ENCODE measurements at regions not wholly inside any gene's neighbourhood (a gene's known extent, or its start where the extent isn't known, plus 50 kb on each side); places are given as distances from the start of the nearest gene placed in this dataset.

DNA sequence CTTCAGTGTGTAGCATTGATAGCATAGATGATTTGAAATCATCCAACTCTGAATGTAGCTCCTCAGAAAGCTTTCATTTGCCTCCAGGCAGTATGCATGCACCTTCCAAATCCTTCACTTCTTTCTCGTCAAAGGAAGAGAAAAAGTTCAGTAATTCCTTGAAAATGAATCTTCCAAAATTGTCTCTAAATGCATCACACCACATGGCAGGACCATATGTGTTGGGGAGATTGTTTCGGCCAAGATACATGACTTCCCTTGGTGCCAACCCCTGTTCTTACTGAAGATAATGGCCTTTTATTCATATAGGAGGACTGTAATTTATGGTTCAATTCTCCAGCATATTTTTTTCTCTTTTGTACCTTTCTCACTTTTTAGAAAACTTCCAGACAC lies 315.6 kb upstream of the SPRY2 start:
- ChIA-PET POLR2A (no interaction called here), CTCF (interaction anchor here (0.6 kb wide), 1 partner anchor 1714 kb away, joined by 3 read pairs; no protein-coding TSS in a partner anchor)
- DNase-seq (ENCODE audit: extremely low spot score): no peak
- TF ChIP-seq SP1 (IDR thresholded peaks at IDR 0.05) (no peak), ZNF384 (IDR thresholded peaks at IDR 0.05) (no peak)

DNA sequence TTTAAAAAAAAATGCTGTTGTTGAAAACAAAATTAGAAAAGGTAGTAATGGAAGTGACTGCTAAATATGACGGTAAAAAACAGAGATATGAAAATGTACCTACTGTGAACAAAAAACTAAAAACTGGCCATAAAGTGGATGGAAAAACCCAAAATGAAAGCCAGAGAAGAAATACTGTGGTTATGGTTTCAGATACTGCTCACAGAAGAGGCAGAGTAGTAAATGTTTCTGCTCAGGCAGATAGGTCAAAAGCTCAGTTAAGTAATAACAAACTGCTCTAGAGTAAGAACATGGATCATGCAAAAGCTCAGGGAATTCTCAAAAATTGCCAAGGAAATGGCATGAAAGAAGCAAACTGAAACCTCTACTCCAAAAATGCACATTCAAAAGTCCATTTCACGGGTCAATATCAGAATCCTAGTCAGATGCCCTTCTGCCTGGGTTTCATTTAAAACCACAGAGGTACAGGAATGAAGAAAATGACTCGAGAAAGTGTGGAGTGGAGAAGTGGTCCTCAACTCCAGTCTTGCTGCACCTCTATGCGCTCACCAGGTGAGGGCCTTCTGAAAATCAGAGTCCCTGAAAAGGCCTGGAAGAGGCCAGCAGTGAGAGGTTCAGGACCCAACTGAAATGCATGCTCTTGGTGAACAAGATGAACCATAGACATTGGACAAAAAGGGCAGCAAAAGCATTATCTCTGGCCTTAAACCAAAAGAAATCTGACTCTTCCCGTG lies 315.0 kb upstream of the SPRY2 start:
- POLR2A ChIA-PET: no interaction called here
- no peak for DNase-seq (ENCODE audit: extremely low spot score)
- CTCF ChIA-PET: no interaction called here
- TF ChIP-seq TARDBP (IDR thresholded peaks at IDR 0.05) (no peak), CTBP1 (IDR thresholded peaks at IDR 0.05; ENCODE audit: borderline replicate concordance) (no peak), BHLHE40 (IDR thresholded peaks at IDR 0.05; ENCODE audit: borderline replicate concordance) (no peak)

DNA sequence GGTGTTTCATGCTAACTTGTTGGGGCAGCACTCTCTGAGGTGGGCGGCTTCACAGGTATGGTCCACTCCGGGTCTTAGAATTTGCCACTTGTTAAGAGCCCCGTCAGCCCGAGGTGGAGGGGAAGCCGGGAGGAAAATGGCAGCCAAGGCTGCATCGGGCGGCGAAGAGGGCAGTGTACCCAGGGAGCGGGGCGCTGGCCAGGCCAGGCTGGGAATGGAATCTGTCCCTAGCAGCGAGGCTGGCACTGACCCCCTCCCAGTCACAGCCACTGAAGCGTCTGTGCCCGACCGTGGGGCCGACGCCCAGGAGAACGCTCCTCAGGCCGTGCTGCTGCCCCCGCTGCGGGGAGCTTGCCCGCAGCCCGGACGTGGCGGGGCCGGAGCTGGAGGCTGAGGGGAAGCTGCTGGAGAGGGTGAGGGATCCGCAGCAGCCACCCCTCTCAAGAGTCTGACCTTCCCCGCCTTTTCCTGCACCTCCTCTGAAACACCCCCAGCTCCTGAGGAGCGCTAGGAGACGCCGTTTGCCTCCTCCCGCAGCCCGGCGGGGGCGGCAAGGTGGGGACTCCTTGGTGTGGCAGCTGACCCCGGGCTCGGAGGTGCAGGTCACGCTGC lies 313.8 kb upstream of the SPRY2 start:
- ChIA-PET CTCF (no interaction called here), POLR2A (no interaction called here)
- TF ChIP-seq NFRKB (IDR thresholded peaks at IDR 0.05): no peak
- TF ChIP-seq SUZ12 (IDR thresholded peaks at IDR 0.05): no peak
- TF ChIP-seq ZNF384 (IDR thresholded peaks at IDR 0.05): no peak
- TF ChIP-seq BHLHE40 (IDR thresholded peaks at IDR 0.05; ENCODE audit: borderline replicate concordance): no peak
- no peak for TF ChIP-seq ELF4 (IDR thresholded peaks at IDR 0.05)
- no peak for TF ChIP-seq LEF1 (IDR thresholded peaks at IDR 0.05; ENCODE audit: borderline replicate concordance)
- no peak for TF ChIP-seq HDGF (IDR thresholded peaks at IDR 0.05; ENCODE audit: borderline replicate concordance)
- TF ChIP-seq L3MBTL2 (conservative IDR thresholded peaks at IDR 0.05): no peak
- TF ChIP-seq FOXK2 (IDR thresholded peaks at IDR 0.05): no peak
- TF ChIP-seq SP1 (IDR thresholded peaks at IDR 0.05): no peak
- TF ChIP-seq ARNT (IDR thresholded peaks at IDR 0.05): no peak
- TF ChIP-seq CTBP1 (IDR thresholded peaks at IDR 0.05; ENCODE audit: borderline replicate concordance): no peak
- no peak for TF ChIP-seq TARDBP (IDR thresholded peaks at IDR 0.05)
- DNase-seq (ENCODE audit: extremely low spot score): no peak

DNA sequence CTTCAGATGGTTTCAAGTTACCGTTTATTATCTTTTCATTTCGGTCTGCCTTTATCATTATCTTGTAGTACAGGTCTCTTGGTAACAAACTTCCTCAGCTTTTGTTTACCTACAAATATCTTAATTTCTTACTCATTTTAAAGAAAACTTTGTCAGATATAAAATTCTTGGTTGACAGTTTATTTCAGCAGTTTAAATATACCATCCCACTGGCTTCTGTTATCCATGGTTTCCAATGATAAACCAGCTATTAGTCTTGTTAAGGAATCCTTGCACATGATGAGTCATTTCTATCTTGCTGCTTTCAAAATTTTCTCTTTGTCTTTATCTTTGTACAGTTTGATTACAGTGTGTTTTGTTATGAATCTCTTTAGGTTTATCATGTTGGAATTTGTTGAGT lies 308.3 kb upstream of the SPRY2 start:
- TF ChIP-seq, protein P1, sequence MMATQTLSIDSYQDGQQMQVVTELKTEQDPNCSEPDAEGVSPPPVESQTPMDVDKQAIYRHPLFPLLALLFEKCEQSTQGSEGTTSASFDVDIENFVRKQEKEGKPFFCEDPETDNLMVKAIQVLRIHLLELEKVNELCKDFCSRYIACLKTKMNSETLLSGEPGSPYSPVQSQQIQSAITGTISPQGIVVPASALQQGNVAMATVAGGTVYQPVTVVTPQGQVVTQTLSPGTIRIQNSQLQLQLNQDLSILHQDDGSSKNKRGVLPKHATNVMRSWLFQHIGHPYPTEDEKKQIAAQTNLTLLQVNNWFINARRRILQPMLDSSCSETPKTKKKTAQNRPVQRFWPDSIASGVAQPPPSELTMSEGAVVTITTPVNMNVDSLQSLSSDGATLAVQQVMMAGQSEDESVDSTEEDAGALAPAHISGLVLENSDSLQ (IDR thresholded peaks at IDR 0.05): no peak
- no peak for TF ChIP-seq FOXM1 (IDR thresholded peaks at IDR 0.05; ENCODE audit: borderline replicate concordance)
- TF ChIP-seq ZNF384 (IDR thresholded peaks at IDR 0.05): no peak
- no peak for TF ChIP-seq NFRKB (IDR thresholded peaks at IDR 0.05)
- no peak for TF ChIP-seq FOXA1 (IDR thresholded peaks at IDR 0.05)
- TF ChIP-seq ELF4 (IDR thresholded peaks at IDR 0.05): no peak
- CTCF ChIA-PET: no interaction called here
- DNase-seq (ENCODE audit: extremely low spot score): no peak
- POLR2A ChIA-PET: no interaction called here

GRCh38 chr13:80642641-80643040 lies 301.7 kb upstream of the SPRY2 start:
- TF ChIP-seq CTBP1 (IDR thresholded peaks at IDR 0.05; ENCODE audit: borderline replicate concordance) (no peak), L3MBTL2 (conservative IDR thresholded peaks at IDR 0.05) (no peak), ZNF384 (IDR thresholded peaks at IDR 0.05) (no peak), SP1 (IDR thresholded peaks at IDR 0.05) (no peak), ARNT (IDR thresholded peaks at IDR 0.05) (no peak), SUZ12 (IDR thresholded peaks at IDR 0.05) (no peak), BHLHE40 (IDR thresholded peaks at IDR 0.05; ENCODE audit: borderline replicate concordance) (no peak), FOXA1 (IDR thresholded peaks at IDR 0.05) (no peak)
- TF ChIP-seq, protein P1 (IDR thresholded peaks at IDR 0.05): no peak
- ChIA-PET CTCF (no interaction called here), POLR2A (no interaction called here)
- DNase-seq (ENCODE audit: extremely low spot score): no peak

DNA sequence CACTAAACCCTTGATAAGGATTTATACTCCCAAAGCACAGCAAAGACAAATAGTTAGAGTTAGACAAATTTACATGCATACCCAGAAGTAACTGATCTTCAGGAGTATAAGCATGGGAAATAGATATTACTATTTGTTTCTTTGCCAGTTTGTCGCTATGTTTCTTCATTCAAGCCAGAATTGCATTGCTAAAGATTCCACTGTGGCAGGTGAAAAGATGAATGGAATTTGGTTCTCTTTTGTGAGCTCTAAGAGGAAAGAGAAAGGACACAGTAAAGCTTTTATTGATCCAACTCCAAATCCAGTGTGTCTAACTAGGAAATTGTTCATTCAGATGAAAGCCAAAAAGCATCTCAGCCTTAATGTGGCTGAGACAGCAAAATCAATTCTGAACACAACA lies 292.3 kb upstream of the SPRY2 start:
- ChIA-PET POLR2A (no interaction called here), CTCF (interaction anchor here (0.6 kb wide), 1 partner anchor 158 kb away, joined by 3 read pairs; no protein-coding TSS in a partner anchor)
- DNase-seq (ENCODE audit: extremely low spot score): no peak
- TF ChIP-seq TARDBP (IDR thresholded peaks at IDR 0.05): no peak
- TF ChIP-seq BHLHE40 (IDR thresholded peaks at IDR 0.05; ENCODE audit: borderline replicate concordance): no peak
- no peak for TF ChIP-seq ELF4 (IDR thresholded peaks at IDR 0.05)
- TF ChIP-seq NFRKB (IDR thresholded peaks at IDR 0.05): no peak
- no peak for TF ChIP-seq LEF1 (IDR thresholded peaks at IDR 0.05; ENCODE audit: borderline replicate concordance)
- no peak for TF ChIP-seq FOXA1 (IDR thresholded peaks at IDR 0.05)
- TF ChIP-seq HDGF (IDR thresholded peaks at IDR 0.05; ENCODE audit: borderline replicate concordance): no peak
- TF ChIP-seq, protein P1 (IDR thresholded peaks at IDR 0.05): no peak
- TF ChIP-seq ARNT (IDR thresholded peaks at IDR 0.05): no peak
- no peak for TF ChIP-seq FOXK2 (IDR thresholded peaks at IDR 0.05)
- TF ChIP-seq ZNF384 (IDR thresholded peaks at IDR 0.05): no peak
- TF ChIP-seq FOXM1 (IDR thresholded peaks at IDR 0.05; ENCODE audit: borderline replicate concordance): no peak
- no peak for TF ChIP-seq L3MBTL2 (conservative IDR thresholded peaks at IDR 0.05)
- no peak for TF ChIP-seq SUZ12 (IDR thresholded peaks at IDR 0.05)
- no peak for TF ChIP-seq CTBP1 (IDR thresholded peaks at IDR 0.05; ENCODE audit: borderline replicate concordance)
- TF ChIP-seq SP1 (IDR thresholded peaks at IDR 0.05): no peak
